ENCODE measurements at regions not wholly inside any gene's neighbourhood (a gene's known extent, or its start where the extent isn't known, plus 50 kb on each side); places are given as distances from the start of the nearest gene placed in this dataset.

DNA sequence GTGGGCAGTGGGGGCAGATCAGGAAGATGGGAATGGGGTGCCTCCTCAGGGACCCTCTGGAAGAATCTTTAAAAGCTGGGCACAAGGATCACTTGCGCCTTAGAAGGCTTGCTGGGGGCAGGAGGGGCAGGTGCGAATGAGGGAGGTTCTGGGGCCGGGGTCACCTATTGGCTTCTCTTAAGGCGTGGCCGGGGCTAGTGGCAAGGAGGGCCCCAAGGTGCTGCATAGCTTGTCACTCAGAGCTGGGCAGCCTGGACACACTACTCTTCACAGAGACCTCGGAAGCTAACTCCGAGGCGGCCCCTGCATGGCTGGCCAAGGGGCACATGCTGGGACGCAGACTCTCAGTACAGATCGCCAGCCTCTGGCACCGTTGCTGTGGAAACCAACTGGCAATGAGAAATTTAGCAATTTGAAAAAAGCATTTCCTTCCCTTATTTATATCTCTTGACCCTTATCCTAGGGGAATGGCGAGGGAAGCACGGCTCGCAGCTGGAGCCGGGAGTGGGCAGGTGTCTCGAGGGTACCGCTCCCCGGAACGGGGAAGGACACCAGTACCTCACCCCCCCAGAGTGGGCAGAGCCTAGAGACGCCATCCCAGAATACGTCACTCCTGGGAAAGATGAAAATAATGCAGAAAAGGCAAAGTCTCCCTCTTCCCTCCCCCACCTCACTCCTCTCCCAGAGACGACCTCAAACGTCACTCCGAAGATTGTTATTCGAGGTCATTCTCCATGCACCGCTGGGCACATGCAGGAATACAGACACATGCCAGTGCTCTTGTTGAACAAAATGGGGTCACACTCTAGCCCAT is 188.1 kb downstream of the CTTN start:
- Histone ChIP-seq H3K4me1 (ENCODE audit: control insufficient read depth, insufficient read depth, low read length, unreplicated experiment) (no peaks in the 10 kb centered on the region), H3K36me3 (ENCODE audit: insufficient read depth, low read length) (no peaks in the 10 kb centered on the region), H3K27ac (ENCODE audit: low read depth, low read length) (no peak overlapping the region), H3K27me3 (ENCODE audit: insufficient read depth, low read length) (no peaks in the 10 kb centered on the region), H3K4me3 (ENCODE audit: low read depth, low read length) (no peak overlapping the region), H3K79me2 (ENCODE audit: control insufficient read depth, insufficient read depth, low read length, unreplicated experiment) (no peaks in the 10 kb centered on the region), H2AFZ (ENCODE audit: low read length, unreplicated experiment) (no peak overlapping the region)

DNA sequence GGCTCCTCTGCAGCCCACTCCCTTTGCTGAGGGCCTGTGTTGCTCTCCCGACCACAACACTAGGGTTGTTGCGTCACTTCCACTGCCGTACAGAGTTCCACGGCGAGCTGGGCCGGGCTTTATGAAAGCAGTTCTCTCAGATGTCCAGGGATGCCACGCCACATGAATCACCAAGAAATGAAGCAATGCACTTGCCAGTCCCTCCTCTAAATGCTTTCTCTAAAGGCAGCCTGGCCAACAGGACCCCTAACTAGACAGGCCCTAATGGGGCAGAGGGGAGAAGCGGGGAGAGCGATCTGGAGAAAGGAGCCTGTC is 188.7 kb downstream of the CTTN start:
- Histone ChIP-seq H3K4me3 (ENCODE audit: low read depth, low read length) (no peak overlapping the region), H2AFZ (ENCODE audit: low read length, unreplicated experiment) (no peak overlapping the region), H3K27me3 (ENCODE audit: insufficient read depth, low read length) (no peaks in the 10 kb centered on the region), H3K79me2 (ENCODE audit: control insufficient read depth, insufficient read depth, low read length, unreplicated experiment) (no peaks in the 10 kb centered on the region), H3K36me3 (ENCODE audit: insufficient read depth, low read length) (no peaks in the 10 kb centered on the region), H3K27ac (ENCODE audit: low read depth, low read length) (no peak overlapping the region), H3K4me1 (ENCODE audit: control insufficient read depth, insufficient read depth, low read length, unreplicated experiment) (no peaks in the 10 kb centered on the region)

DNA sequence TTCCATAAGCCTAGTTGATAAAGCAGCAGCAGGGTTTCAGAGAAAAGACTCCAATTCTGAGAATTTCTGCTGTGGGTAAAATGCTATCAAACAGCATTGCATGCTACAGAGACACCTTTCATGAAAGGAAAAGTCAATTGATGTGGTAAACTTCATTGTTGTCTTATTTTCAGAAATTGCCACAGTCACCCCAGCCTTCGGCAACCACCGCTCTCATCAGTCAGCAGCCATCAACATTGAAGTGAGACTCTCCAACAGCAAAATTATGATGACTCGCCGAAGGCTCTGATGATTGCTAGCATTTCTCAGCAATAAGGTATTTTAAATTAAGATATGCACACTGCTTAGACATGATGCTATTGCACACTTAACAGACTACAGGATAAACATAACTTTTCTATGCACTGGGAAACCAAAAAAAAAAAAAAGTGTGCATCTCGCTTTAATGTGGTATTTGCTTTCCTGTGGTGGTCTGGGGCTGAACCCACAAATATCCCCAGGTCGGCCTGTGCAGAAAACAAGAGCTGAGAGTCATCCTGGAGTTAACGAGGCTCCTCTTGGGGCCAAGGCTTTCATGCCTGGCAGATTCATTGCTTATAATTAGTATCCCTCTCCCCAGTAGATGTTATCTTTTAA is 192.1 kb downstream of the CTTN start:
- Histone ChIP-seq H3K4me1 (ENCODE audit: control insufficient read depth, insufficient read depth, low read length, unreplicated experiment) (no peaks in the 10 kb centered on the region), H3K4me3 (ENCODE audit: low read depth, low read length) (no peak overlapping the region), H3K27me3 (ENCODE audit: insufficient read depth, low read length) (no peaks in the 10 kb centered on the region), H3K36me3 (ENCODE audit: insufficient read depth, low read length) (no peaks in the 10 kb centered on the region), H3K79me2 (ENCODE audit: control insufficient read depth, insufficient read depth, low read length, unreplicated experiment) (no peaks in the 10 kb centered on the region), H3K27ac (ENCODE audit: low read depth, low read length) (no peak overlapping the region), H2AFZ (ENCODE audit: low read length, unreplicated experiment) (no peak overlapping the region)

DNA sequence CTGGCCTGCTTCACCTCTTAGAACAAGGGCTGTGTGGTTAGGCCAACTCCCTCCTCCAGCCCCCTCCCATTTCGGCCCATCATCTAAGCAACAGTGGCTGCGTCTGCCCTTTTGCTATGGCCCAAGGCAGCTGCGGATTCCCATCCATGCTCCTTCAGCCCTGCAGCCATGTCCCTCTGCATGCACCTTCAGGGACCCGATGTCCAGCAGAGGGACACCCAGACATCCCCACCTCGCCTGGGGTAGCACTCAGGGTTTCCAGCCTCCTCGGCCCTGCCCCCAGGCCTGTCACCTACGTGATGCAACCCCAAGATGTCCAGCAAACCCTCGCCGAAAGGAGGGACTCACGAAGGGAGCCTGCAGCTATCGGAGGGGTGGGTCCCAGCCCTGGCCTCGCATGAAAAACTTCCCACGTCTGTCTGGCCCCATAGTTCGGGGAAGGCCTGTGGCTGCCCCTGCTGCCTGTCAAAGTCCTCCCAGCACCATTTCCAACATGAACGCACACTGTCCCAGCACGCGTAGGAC is 194.4 kb downstream of the CTTN start:
- H3K79me2 ChIP-seq (ENCODE audit: control insufficient read depth, insufficient read depth, low read length, unreplicated experiment): no peaks in the 10 kb centered on the region
- H2AFZ ChIP-seq (ENCODE audit: low read length, unreplicated experiment): no peak overlapping the region
- no peaks in the 10 kb centered on the region for H3K36me3 ChIP-seq (ENCODE audit: insufficient read depth, low read length)
- H3K4me1 ChIP-seq (ENCODE audit: control insufficient read depth, insufficient read depth, low read length, unreplicated experiment): no peaks in the 10 kb centered on the region
- no peak overlapping the region for H3K27ac ChIP-seq (ENCODE audit: low read depth, low read length)
- no peak overlapping the region for H3K4me3 ChIP-seq (ENCODE audit: low read depth, low read length)
- H3K27me3 ChIP-seq (ENCODE audit: insufficient read depth, low read length): no peaks in the 10 kb centered on the region

DNA sequence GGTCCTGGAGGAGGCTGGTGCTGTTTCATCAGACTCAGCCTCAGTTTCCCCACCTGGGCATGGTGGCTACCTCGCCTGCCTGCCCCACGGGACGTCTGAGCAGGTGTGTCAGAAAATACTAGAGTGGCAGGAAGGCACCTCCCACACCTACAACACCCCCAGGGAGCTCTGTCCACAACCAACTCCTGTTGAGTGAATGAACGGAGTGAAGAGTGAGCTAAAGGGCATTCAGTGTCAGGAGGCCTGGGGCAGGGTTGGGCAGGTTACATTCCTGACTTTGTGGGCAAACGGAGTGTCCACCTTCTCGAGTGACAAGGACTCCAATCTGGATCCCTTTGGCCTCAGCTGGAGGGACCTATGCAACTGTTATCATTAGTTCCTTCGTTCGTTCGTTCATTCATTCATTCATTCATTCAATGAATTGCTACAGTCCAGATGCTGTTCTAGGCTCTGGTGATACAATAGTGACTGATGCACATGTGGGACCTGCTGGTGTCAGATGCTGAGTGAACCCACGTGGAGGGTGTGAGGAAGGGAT is 195.2 kb downstream of the CTTN start:
- no peak overlapping the region for H3K4me3 ChIP-seq (ENCODE audit: low read depth, low read length)
- H2AFZ ChIP-seq (ENCODE audit: low read length, unreplicated experiment): no peak overlapping the region
- H3K27me3 ChIP-seq (ENCODE audit: insufficient read depth, low read length): no peaks in the 10 kb centered on the region
- H3K36me3 ChIP-seq (ENCODE audit: insufficient read depth, low read length): no peaks in the 10 kb centered on the region
- no peaks in the 10 kb centered on the region for H3K79me2 ChIP-seq (ENCODE audit: control insufficient read depth, insufficient read depth, low read length, unreplicated experiment)
- no peak overlapping the region for H3K27ac ChIP-seq (ENCODE audit: low read depth, low read length)
- no peaks in the 10 kb centered on the region for H3K4me1 ChIP-seq (ENCODE audit: control insufficient read depth, insufficient read depth, low read length, unreplicated experiment)

- Histone ChIP-seq H3K36me3 (ENCODE audit: insufficient read depth, low read length) (no peaks in the 10 kb centered on the region), H3K79me2 (ENCODE audit: control insufficient read depth, insufficient read depth, low read length, unreplicated experiment) (no peaks in the 10 kb centered on the region), H2AFZ (ENCODE audit: low read length, unreplicated experiment) (no peak overlapping the region), H3K4me3 (ENCODE audit: low read depth, low read length) (no peak overlapping the region), H3K27me3 (ENCODE audit: insufficient read depth, low read length) (no peaks in the 10 kb centered on the region), H3K4me1 (ENCODE audit: control insufficient read depth, insufficient read depth, low read length, unreplicated experiment) (no peaks in the 10 kb centered on the region), H3K27ac (ENCODE audit: low read depth, low read length) (no peak overlapping the region)
Observed at GRCh38 chr11:70594031-70594430, 195.7 kb downstream of the CTTN start.

- H3K4me1 ChIP-seq (ENCODE audit: control insufficient read depth, insufficient read depth, low read length, unreplicated experiment): no peaks in the 10 kb centered on the region
- H3K4me3 ChIP-seq (ENCODE audit: low read depth, low read length): no peak overlapping the region
- no peaks in the 10 kb centered on the region for H3K36me3 ChIP-seq (ENCODE audit: insufficient read depth, low read length)
- no peaks in the 10 kb centered on the region for H3K27me3 ChIP-seq (ENCODE audit: insufficient read depth, low read length)
- no peak overlapping the region for H3K27ac ChIP-seq (ENCODE audit: low read depth, low read length)
- H2AFZ ChIP-seq (ENCODE audit: low read length, unreplicated experiment): no peak overlapping the region
- H3K79me2 ChIP-seq (ENCODE audit: control insufficient read depth, insufficient read depth, low read length, unreplicated experiment): no peaks in the 10 kb centered on the region
Observed at GRCh38 chr11:70594606-70595005, 196.3 kb downstream of the CTTN start.

- H3K79me2 ChIP-seq (ENCODE audit: control insufficient read depth, insufficient read depth, low read length, unreplicated experiment): no peaks in the 10 kb centered on the region
- no peaks in the 10 kb centered on the region for H3K4me1 ChIP-seq (ENCODE audit: control insufficient read depth, insufficient read depth, low read length, unreplicated experiment)
- no peaks in the 10 kb centered on the region for H3K27me3 ChIP-seq (ENCODE audit: insufficient read depth, low read length)
- no peak overlapping the region for H3K4me3 ChIP-seq (ENCODE audit: low read depth, low read length)
- H2AFZ ChIP-seq (ENCODE audit: low read length, unreplicated experiment): no peak overlapping the region
- H3K36me3 ChIP-seq (ENCODE audit: insufficient read depth, low read length): no peaks in the 10 kb centered on the region
- H3K27ac ChIP-seq (ENCODE audit: low read depth, low read length): no peak overlapping the region
Observed at GRCh38 chr11:70595016-70595415, 196.7 kb downstream of the CTTN start.

GRCh38 chr11:70595452-70595851 is 197.1 kb downstream of the CTTN start:
- H3K4me3 ChIP-seq (ENCODE audit: low read depth, low read length): no peak overlapping the region
- H3K36me3 ChIP-seq (ENCODE audit: insufficient read depth, low read length): no peaks in the 10 kb centered on the region
- no peaks in the 10 kb centered on the region for H3K79me2 ChIP-seq (ENCODE audit: control insufficient read depth, insufficient read depth, low read length, unreplicated experiment)
- H3K4me1 ChIP-seq (ENCODE audit: control insufficient read depth, insufficient read depth, low read length, unreplicated experiment): no peaks in the 10 kb centered on the region
- no peak overlapping the region for H3K27ac ChIP-seq (ENCODE audit: low read depth, low read length)
- H3K27me3 ChIP-seq (ENCODE audit: insufficient read depth, low read length): no peaks in the 10 kb centered on the region
- H2AFZ ChIP-seq (ENCODE audit: low read length, unreplicated experiment): no peak overlapping the region

- Histone ChIP-seq H3K4me1 (ENCODE audit: control insufficient read depth, insufficient read depth, low read length, unreplicated experiment) (no peaks in the 10 kb centered on the region), H3K79me2 (ENCODE audit: control insufficient read depth, insufficient read depth, low read length, unreplicated experiment) (no peaks in the 10 kb centered on the region), H3K27me3 (ENCODE audit: insufficient read depth, low read length) (no peaks in the 10 kb centered on the region), H3K27ac (ENCODE audit: low read depth, low read length) (no peak overlapping the region), H3K4me3 (ENCODE audit: low read depth, low read length) (no peak overlapping the region), H3K36me3 (ENCODE audit: insufficient read depth, low read length) (no peaks in the 10 kb centered on the region), H2AFZ (ENCODE audit: low read length, unreplicated experiment) (no peak overlapping the region)
Observed at GRCh38 chr11:70596091-70596490, 197.8 kb downstream of the CTTN start.
